T-helper 1 cell (primary cell): ENCODE measurements at regions not wholly inside any gene's neighbourhood (a gene's known extent, or its start where the extent isn't known, plus 50 kb on each side); places are given as distances from the start of the nearest gene placed in this dataset.

Experiments
- DNase-seq, 5 donors: peaks; one replicate each; pipeline ENCODE4 v3.0.0-alpha.2; 2012 to 2020

- DNase-seq, result no peak
Measured at GRCh38 chr15:96390986-96391385, 60.5 kb downstream of the NR2F2 start.

- no peak for DNase-seq
Measured at GRCh38 chr15:96392380-96393208, 62.1 kb downstream of the NR2F2 start.

- no peak for DNase-seq
Measured at GRCh38 chr15:96393209-96393513, 62.7 kb downstream of the NR2F2 start.

GRCh38 chr15:96395687-96396086, 65.2 kb downstream of the NR2F2 start:
- no peak for DNase-seq

DNA sequence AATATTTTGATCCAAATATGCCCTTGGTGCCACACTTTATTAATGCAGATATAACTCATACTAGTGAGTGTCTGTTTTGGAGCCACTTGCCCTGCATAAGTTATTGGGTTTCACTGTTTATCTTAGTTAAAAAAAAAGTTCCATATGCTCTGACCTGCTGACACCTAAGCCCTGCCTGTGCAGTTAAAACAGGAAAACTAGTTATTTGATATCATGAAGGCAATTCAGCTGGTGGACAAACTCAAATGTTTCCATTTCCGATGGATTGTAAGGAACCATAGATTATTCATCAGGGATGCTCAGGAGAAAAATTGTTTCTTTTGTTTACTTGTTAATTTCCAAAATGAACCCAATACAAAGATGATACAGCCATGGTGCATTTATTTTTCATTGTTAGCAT, 68.3 kb downstream of the NR2F2 start:
- no peak for DNase-seq

- no peak for DNase-seq
Measured at GRCh38 chr15:96402403-96402802, 71.9 kb downstream of the NR2F2 start.

GRCh38 chr15:96403071-96403470, 72.6 kb downstream of the NR2F2 start:
- no peak for DNase-seq

DNA sequence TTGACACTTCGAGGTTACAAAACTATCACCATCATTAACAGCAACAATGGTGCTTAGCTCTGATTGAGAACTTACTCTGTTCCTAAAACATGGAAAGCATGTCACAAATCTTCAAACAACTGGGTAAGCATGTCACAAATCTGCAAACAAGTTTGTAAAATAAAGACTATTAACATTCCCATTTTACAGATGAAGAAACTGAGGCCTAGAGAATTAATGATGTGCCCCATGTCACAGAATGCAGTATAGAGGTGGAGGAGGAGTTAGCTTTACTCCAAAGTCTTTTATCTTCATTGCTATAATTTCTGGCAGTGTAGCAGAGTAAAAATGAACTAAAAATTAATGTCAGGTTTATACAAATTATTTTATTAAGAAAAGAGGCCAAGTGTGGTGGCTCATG, 73.4 kb downstream of the NR2F2 start:
- DNase-seq, result no peak

DNA sequence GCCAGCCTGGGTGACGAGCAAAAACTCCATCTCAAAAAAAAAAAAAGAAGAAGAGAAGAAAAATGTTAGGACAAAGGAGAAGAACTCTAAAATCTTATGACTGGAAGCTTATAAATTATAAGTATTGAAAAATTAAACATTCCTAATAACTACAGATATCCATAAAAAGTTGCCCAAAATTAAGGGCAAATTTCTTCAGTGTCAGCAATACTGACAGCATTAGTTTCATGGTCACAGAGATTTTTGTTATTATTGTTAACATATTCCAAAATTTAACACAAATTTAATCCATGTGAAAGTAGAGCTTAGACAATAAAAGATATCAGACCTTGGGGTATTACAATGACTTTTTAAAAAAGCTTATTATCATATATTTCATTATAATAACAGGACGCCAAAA, 74.1 kb downstream of the NR2F2 start:
- DNase-seq, result no peak

DNA sequence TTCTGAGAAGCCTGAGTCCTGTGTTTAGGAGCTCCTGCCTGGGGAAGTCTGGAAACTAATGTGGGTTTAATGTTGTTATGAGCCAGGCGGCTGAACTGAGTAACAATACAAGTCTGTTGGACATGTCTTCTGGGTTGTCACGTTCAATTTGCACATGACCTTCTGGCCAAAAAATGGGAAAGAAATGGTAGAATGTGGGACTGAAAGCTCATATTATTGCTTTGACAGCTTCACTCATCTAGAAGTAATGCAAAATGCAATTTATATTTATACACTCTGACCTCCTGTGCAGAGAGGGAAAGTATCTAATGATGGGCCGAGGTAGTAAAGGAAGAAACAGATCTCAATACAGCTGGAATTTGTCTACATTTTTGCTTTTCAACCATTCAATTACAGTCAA, 75.8 kb downstream of the NR2F2 start:
- no peak for DNase-seq

DNA sequence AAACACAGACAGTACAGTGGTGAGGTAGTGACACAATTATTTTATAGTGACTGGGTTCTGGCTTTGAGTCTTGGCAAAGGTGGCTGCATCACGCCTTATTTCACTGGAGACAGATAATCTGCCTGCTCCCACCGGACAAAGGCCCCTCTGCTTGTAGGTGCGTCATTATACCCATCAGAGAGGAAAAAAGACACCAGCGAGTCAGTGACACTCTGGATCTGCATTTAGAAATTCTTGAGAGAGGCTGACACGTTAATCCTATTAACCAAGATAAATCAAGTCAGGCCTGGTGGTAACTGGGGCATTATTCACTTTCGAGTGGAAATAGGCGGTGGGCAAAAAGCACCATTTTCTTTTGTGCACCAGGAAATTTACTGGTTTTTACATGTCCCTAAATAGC, 76.2 kb downstream of the NR2F2 start:
- no peak for DNase-seq

GRCh38 chr15:96407482-96407881, 77.0 kb downstream of the NR2F2 start:
- no peak for DNase-seq

DNA sequence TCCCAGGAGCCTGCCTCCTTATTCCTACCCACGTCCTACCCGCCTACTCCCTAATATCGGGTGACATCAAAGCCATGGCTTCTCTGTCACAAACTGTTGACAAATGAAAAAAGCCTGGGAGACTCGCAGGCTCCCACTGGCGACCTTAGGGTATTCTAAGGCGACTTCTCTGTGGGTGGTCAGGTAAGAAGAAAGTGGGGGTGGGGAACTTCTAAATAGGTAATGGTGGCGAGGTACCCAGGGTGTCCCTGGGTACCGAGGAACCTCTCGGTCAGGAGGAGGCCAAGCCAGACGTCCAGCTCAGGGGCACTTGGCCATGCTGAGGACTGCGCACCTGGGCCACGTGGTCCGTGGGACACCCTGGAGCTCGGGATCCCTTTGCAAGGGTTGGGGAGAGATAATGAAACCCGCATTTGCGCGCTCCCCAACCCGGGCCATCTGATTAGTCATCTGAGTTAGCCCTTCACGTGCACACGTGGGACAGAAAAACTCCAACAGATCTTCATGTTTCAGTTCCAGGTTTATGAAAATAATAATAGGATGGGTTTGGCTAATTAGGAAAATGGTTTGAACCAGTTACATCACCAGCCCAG, 78.2 kb downstream of the NR2F2 start:
- DNase-seq, result no peak

DNA sequence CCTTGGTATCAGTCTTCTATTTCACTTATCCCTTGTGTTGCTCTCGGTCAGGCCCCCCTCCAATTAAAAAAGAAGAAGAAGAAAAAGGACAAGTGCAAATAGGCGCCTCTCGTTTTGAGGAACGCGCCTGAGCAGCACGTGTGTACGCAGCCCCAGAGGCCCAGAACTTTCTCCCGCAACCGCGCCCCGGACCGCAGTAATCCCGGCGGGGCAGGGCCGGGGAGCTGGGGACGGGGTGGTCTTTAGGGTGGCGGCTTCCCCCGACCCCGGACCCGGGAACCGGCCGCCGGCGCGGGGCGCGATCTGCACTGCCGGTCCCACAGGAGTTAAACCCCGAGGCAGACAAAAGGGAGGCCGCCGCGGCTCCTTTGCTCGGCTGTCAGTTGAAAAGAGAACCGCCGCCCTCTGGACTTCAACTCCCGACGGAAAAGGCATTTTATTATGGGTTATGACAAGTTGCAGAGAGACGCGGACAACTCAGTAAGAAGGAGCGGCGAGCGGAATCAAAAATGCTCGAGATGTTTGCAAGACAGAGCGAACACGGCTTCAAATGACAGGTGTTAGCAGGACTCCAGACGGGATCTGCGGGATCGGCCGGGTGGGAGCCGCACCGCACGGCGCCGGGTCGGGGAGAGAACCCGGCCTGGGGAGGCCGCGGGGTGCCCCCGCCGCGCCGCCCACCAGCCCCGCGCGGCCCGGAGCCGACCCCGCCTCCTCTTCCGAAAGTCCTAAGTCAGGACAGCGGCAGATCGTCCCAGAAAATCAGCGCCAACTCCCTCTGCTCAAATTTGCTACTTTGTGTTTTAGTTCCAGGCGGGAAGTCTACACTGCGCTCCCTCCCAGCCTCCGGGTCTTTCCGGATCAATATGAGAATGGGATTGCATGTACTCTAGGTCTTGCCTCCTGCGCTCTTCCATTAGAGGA, 79.0 kb downstream of the NR2F2 start:
- no peak for DNase-seq

DNA sequence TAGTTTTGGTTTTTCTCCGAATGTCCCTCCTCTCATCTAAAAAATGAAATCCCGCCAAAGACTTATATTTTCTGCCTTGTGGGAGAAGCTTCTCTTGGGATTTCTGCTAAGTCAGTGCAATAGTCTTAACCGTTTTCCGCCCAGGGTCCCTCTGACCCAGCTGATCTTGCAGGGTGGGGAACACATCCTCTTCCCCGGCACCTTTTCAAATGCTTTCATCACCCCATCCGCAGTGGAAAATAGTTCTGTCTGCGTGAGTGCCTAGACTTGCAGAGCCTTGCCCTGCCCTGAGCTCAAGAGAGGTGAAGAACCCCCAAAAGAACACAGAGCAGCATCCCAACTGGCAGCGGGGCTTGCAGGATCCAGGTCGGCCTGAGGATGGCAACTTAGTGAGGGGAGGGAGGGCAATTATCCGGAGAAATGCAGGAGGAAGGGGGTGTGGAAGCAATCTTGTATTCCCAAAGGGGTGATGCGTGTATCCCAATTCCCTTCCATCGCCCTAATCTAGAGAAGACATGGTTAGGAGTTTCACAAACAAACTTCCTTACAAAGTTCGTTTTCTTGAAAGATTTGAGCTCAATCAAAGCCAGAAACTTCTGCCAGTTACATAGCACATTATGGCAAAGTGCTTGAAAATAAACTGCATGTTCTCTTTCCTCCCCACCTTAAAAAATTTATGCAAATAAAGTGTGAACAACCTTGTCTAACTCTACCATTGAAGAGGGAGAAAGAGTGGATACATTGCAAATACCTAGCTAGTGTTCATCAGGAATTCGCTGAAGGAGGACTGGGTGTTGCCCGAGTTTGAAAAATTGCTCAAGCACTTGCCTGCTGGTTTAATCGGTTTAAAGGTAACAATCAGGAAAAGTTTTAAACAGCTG, 79.9 kb downstream of the NR2F2 start:
- no peak for DNase-seq

DNA sequence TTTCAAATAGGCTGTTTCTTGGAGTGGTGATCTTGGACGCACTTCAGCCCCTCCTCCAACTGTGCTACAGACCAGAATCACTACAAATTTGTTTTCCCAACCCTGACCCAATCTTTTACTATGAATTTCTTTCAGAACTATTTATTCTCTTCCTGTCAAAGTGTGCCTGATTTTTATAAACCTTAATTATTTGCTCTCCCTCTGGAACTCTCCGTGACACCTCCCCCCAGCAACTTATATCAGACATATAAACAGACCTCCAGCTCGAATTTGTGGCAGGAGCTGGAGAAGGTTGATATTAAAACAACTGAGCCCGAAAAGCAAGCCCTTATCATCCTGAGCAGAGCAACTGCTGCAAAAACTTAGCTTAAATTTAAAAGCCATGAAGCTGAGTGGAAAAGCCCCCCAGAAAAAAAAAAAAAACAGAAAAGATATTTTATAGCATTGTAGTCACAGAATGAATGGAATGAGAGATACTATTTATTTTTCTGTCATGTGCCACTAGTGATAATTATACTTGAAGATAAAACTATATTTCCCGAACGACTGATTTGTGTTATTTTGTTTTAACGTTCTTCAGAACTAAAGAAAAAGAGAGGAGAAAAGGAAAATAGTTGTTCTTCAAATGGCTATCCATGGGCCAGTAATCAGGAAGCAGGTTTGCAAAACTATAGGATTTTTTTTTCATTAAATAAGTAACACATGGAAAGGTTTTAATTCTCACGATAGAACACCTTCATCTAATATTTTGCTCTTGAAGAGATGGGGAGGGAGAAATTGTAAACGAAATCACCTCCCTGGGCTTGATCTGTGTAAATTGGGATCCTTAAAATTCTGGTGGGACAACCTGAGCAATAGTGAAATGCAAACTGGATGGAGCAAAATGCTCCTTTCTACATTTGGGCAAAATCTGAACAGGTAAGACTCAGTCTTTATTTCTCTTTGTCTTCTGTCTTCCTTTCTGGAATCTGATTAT, 80.8 kb downstream of the NR2F2 start:
- no peak for DNase-seq

DNA sequence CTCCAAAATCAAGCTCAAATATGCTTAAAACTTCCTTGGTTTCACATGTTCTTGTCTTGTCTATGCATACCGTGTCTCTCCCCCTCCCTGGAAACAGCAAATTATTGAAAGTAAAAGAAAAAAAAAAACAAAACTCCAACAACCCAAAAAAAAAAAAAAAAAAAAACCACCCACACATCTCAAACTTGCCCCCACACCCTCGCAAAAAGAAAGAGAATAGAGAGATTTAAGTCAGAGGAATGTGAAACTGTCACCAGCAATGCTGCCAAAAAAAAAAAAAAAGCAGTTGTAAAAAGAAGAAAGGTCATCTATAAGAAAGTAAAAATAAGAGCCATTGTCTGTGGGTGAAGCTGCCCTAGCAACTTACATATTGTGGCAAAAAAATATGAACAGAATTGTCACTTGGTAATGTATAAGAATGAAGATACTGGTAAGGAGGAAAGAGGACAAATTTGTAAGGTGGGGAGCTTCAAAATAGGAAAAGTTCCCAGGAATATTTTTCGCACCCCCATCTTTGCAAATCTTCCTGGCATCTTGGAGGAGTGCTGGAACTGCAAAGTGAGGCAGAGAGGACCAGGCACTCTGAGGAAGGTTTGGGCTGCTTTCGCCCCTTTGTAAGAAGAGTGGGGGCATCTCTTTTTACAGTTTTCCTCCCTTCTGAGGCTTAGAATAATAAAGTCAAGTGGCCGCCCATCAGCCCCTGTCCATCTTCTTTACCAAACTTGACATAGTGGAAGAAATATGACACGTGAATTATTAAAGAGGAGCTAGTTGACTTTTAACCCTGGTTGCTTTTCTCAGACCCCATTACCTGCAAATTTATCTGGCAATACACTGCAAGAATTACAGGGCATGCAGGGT, 81.8 kb downstream of the NR2F2 start:
- no peak for DNase-seq

DNA sequence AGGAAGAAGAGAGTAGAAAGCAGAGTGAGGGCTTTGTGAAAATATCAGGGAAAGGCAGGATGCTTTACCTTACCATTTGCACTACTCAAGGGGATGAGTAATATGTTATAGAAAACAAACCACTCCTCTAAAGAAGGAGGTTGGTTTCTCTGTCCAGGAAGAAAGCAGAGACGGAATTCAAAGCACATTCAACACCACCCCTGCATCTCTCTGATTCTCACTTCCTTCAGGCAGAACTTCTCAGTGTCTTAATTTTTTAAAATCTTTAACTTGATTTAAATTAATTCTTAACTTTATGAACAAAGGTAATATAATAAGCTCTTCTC, 82.4 kb downstream of the NR2F2 start:
- no peak for DNase-seq

GRCh38 chr15:96413657-96414056, 83.2 kb downstream of the NR2F2 start:
- DNase-seq, result no peak

- no peak for DNase-seq
Measured at GRCh38 chr15:96414875-96415274, 84.4 kb downstream of the NR2F2 start.
